ENCODE measurements at regions not wholly inside any gene's neighbourhood (a gene's known extent, or its start where the extent isn't known, plus 50 kb on each side); places are given as distances from the start of the nearest gene placed in this dataset.
A peak's percentile ranks its signal among the peaks of the same experiment; 100 is the strongest.

- no peaks in the 10 kb centered on the region for H3K27me3 ChIP-seq (ENCODE audit: insufficient read depth, poor library complexity, severe bottlenecking)
- no peak for DNase-seq (ENCODE audit: low read depth in 1 of 2, low spot score in 1 of 2)
- TF ChIP-seq POLR2AphosphoS5 (IDR thresholded peaks at IDR 0.05; ENCODE audit: low read depth) (no peak), SPI1 (IDR thresholded peaks at IDR 0.05; ENCODE audit: borderline replicate concordance, low read depth) (no peak), REST (IDR thresholded peaks at IDR 0.05; ENCODE audit: insufficient replicate concordance, low read depth) (no peak), CTCF (IDR thresholded peaks at IDR 0.05; ENCODE audit: insufficient read depth, low read length) (no peak), GABPA (IDR thresholded peaks at IDR 0.05; ENCODE audit: low read depth) (no peak)
- no peak overlapping the region for H3K4me3 ChIP-seq (replicated peaks; ENCODE audit: insufficient read depth, low read length)
- no peak overlapping the region for H3K27ac ChIP-seq (replicated peaks)
Measured at GRCh38 chr19:28667348-28667977, 545.5 kb downstream of the UQCRFS1 start.

GRCh38 chr19:28665748-28666147, 547.2 kb downstream of the UQCRFS1 start:
- TF ChIP-seq GABPA (IDR thresholded peaks at IDR 0.05; ENCODE audit: low read depth) (no peak), REST (IDR thresholded peaks at IDR 0.05; ENCODE audit: insufficient replicate concordance, low read depth) (no peak), POLR2AphosphoS5 (IDR thresholded peaks at IDR 0.05; ENCODE audit: low read depth) (no peak), SPI1 (IDR thresholded peaks at IDR 0.05; ENCODE audit: borderline replicate concordance, low read depth) (no peak), CTCF (IDR thresholded peaks at IDR 0.05; ENCODE audit: insufficient read depth, low read length) (no peak)
- no peak overlapping the region for H3K4me3 ChIP-seq (replicated peaks; ENCODE audit: insufficient read depth, low read length)
- DNase-seq (ENCODE audit: low read depth in 1 of 2, low spot score in 1 of 2) = no peak
- no peak overlapping the region for H3K27ac ChIP-seq (replicated peaks)
- H3K27me3 ChIP-seq (ENCODE audit: insufficient read depth, poor library complexity, severe bottlenecking) = no peaks in the 10 kb centered on the region

GRCh38 chr19:28656644-28657043, 556.3 kb downstream of the UQCRFS1 start:
- peak in 1 of 2 experiments; percentile 83 for DNase-seq (ENCODE audit: low read depth in 1 of 2, low spot score in 1 of 2)
- H3K4me3 ChIP-seq (replicated peaks; ENCODE audit: insufficient read depth, low read length) = no peak overlapping the region
- TF ChIP-seq POLR2AphosphoS5 (IDR thresholded peaks at IDR 0.05; ENCODE audit: low read depth) = peak; percentile 72
- peak; percentile 25; the same call in 1 of the 2 replicates for TF ChIP-seq SPI1 (IDR thresholded peaks at IDR 0.05; ENCODE audit: borderline replicate concordance, low read depth)
- TF ChIP-seq CTCF (IDR thresholded peaks at IDR 0.05; ENCODE audit: insufficient read depth, low read length) = no peak
- TF ChIP-seq GABPA (IDR thresholded peaks at IDR 0.05; ENCODE audit: low read depth) = 0 out of 2 replicates have a peak, but pooled peaks have one; percentile 19
- H3K27ac ChIP-seq (replicated peaks) = no peak overlapping the region
- H3K27me3 ChIP-seq (ENCODE audit: insufficient read depth, poor library complexity, severe bottlenecking) = no peaks in the 10 kb centered on the region

- no peak for DNase-seq (ENCODE audit: low read depth in 1 of 2, low spot score in 1 of 2)
- no peak overlapping the region for H3K4me3 ChIP-seq (replicated peaks; ENCODE audit: insufficient read depth, low read length)
- TF ChIP-seq CTCF (IDR thresholded peaks at IDR 0.05; ENCODE audit: insufficient read depth, low read length) (no peak), POLR2AphosphoS5 (IDR thresholded peaks at IDR 0.05; ENCODE audit: low read depth) (no peak), GABPA (IDR thresholded peaks at IDR 0.05; ENCODE audit: low read depth) (no peak), REST (IDR thresholded peaks at IDR 0.05; ENCODE audit: insufficient replicate concordance, low read depth) (no peak), SPI1 (IDR thresholded peaks at IDR 0.05; ENCODE audit: borderline replicate concordance, low read depth) (no peak)
- H3K27ac ChIP-seq (replicated peaks) = no peak overlapping the region
- no peaks in the 10 kb centered on the region for H3K27me3 ChIP-seq (ENCODE audit: insufficient read depth, poor library complexity, severe bottlenecking)
Measured at GRCh38 chr19:28655054-28655453, 557.9 kb downstream of the UQCRFS1 start.
